ENCODE measurements at regions not wholly inside any gene's neighbourhood (a gene's known extent, or its start where the extent isn't known, plus 50 kb on each side); places are given as distances from the start of the nearest gene placed in this dataset.

DNA sequence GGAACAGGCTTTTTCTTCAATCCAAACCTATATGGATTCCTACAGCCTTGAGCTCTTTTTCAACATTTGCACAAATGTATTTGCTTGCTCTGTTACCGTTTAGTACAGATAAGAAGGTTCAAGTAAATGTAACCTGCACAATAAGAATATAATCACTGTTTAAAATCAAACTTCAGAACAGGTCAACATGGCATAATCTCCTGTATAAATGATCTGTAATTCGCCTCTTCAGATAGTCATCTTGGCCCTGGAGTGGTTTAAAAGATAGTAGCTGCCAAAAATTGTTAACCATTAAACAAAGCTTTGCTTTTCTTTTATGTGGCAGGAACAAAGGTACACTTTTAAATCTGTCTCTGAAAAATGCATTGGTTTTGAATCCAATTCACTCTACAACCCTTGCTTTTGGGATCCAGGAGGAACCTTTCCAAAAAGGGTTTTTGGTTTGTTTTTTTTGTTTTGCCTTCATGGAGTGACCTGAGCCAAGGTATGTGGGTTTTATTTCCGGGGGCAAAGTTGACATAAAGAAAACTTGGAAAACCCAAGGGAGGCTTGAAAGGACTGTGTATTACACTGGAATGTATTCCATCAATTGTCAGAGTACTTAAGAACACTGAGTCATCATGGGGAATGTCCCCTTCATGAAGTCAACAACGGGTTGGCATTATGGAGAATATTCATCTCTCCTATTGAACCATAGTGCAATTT lies 210.4 kb upstream of the HCCS start:
- no peak for DNase-seq (ENCODE audit: low read depth in 2 of 2)

DNA sequence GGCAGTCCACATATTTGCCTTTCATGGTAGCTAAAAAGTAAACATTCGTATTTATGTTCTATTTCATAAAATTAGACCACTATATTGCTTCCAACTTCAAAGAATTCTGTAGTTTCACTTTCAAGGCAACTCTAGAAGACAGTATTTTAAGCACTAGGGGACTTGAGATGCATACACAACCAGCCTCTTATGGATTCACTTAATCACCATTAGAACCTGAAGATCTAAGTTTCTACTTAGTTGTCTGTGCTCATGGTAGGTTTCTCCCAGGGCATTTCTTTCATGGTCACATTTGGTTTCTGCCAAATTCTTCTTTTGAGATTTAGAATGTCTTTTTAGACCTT lies 209.9 kb upstream of the HCCS start:
- no peak for DNase-seq (ENCODE audit: low read depth in 2 of 2)

DNA sequence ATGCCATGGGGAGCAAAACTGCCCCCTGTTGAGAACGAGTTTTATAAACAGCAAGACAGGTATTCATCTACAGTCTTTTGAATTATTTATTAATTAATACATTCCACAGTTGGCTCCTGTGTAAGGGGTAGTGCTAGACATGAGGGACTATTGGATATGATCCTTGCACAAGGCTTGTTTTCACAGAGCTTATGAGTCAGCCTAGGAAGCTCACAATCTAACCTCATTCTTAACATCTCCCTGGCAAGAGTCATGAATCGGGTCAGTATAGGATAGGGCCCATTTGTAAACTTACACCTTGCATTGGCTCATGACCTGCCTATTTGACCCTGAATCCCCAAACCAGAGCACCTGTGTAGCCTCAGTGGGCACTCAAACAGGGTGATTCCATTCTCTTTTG lies 209.1 kb upstream of the HCCS start:
- no peak for DNase-seq (ENCODE audit: low read depth in 2 of 2)

DNA sequence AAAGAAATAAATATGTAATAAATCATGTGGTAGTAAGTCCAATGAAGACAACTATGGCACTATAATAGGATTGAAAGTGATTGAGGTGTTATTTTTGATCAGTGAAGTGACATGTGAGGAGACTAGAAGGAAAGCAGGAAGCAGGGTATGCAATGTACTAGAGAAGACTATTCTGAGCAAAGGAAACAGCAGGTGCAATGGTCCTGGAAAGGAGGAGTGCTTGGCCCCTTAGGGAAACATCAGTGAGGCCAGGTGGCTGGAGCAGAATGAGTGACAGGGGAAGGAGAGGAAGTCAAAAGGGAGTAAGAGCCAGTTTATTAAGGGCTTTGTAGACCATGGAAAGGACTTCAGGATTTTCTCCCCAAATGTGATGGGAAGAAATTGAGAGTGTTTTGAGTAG lies 207.6 kb upstream of the HCCS start:
- no peak for DNase-seq (ENCODE audit: low read depth in 2 of 2)

DNA sequence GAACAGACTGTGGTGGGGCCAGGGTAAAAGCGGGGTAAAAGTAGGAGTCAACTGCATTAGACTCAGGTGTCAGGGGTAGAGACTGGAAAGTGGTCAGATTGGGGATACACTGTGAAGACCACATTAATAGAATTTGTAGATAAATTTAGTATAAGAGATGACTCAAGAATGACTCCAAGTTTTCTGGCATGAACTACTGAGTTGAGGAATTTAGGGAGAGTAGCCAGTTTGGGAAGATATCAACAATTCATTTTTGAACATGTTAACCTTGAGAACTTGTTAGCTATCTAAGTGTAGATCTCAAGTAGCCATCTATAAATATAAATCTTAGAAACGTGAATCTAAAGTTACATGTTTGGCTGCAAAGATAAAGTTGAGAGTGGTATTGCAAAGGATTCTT lies 206.9 kb upstream of the HCCS start:
- DNase-seq (ENCODE audit: low read depth in 2 of 2): no peak

DNA sequence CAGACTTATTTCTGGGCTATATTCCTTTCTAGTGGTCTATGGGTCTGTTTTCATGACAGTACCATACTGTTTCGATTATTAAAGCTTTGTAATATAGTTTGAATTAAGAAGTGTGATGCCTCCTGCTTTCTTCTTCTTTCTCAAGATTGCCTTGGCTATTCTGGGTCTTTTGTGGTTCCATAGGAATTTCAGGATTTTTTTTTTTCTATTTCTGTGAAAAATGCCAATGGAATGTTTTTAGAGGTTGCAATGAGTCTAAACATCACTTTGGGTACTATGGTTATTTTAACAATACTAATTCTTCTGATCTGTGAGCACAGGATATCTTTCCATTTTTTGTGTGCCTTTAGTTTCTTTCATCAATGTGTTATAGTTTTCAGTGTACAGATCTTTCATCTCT lies 204.3 kb upstream of the HCCS start:
- DNase-seq (ENCODE audit: low read depth in 2 of 2): no peak

DNA sequence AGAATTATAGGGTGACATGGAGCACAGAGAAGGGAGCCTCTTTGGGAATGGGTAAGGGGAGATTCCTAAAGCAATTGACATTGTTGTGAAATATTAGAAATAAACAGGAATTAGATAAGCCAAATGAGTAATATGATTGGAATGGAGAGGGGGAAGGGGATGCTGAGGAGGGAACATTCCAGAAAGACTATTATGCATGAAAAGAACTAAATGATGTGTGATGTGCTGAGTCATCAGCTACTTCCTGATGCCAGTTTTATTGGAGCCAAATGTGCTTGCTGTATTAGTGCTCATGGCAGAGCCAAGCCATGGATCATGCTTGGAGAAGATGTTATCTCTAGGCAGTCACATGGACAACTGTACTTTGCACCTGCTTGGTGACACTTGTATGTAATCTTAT lies 189.0 kb upstream of the HCCS start:
- no peak for DNase-seq (ENCODE audit: low read depth in 2 of 2)

DNA sequence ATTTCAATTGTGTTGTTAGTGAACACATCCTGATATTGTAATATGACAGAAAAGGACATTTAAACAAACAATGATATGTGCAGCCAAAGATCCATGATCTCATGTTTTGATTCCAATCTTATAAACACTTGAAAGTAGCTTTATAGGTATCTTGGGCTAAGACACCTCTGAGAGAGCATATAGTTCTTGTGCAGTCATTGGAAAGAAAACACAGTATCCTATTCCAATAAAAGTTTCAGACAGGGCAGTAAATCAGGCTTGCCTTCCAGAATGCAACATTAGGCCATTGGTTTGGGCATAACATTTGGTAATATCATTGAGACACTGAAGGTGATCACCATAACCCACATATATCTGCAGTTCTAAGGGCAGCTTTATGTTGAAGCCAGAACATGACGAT lies 188.3 kb upstream of the HCCS start:
- DNase-seq (ENCODE audit: low read depth in 2 of 2): no peak

DNA sequence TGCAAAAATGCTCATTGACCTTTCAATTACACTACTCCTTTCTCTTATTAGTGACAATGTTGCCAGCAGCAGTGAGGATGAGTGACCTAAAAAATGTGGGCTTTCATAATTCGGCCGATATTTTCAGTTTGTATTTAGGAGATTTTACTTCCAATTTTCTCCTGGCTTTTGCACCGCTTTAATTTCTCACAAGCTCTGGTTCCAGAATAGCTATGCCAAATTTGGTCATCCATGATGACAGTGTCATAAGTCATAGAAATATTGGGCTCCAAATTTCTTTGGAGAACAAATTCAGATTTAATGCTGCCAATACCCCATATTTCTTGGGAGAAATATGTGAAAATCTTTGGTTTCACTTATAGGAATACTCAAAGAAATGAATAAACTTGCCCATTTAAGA lies 187.7 kb upstream of the HCCS start:
- DNase-seq (ENCODE audit: low read depth in 2 of 2): no peak

DNA sequence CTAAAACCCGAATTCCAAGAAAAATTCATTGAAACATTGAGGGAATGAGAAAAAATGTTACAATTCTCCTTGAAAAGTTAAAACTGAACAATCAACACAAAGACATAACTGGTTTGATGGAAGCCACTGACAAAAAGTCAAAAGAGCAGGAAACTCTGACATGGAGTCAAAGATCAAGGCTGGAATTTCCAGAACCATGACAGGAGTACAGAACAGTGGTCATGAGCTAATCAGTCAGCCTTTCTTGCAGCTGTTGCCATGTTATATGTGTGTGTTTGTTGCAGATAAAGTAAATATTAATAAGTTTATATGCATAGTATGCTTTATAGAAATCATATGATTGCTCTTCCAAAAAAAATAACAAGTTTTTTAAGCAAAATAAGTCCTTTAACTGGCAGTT lies 184.7 kb upstream of the HCCS start:
- no peak for DNase-seq (ENCODE audit: low read depth in 2 of 2)

DNA sequence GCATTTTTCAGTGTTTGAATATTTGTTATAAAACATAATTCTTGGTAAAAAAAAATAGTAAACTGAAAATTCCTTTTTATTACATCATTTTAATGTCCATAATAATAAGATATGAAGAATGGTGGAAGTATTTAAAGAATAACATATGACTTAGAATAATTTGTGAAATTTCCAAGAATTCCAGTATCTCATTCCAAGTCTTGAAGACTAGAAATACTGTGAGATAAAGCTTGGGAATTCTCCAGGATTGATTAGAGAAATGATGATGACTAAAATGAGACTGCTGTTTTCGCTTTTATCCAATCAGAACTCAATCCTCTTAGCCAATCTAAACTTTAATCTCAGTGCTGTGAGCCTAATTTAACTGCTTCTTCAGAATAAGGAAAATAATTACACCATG lies 184.2 kb upstream of the HCCS start:
- DNase-seq (ENCODE audit: low read depth in 2 of 2): no peak

DNA sequence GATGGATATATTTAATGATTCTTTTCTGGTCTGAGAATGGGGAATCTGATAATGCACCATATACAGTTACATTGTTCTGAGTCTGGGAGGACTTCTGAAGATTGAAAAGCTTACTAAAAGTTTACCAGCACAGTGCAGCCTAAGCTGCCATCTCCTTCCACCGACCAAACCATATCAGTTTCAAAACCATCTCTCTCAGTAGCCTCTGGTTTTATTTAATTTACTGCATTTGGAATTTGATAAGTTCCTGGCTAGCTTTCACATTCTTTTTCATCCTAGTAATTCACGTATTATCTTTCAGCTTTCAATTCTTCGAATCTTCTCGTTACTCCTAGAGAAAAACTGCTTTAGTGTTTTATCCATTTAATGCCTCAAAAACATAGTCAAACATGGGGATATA lies 181.4 kb upstream of the HCCS start:
- no peak for DNase-seq (ENCODE audit: low read depth in 2 of 2)

DNA sequence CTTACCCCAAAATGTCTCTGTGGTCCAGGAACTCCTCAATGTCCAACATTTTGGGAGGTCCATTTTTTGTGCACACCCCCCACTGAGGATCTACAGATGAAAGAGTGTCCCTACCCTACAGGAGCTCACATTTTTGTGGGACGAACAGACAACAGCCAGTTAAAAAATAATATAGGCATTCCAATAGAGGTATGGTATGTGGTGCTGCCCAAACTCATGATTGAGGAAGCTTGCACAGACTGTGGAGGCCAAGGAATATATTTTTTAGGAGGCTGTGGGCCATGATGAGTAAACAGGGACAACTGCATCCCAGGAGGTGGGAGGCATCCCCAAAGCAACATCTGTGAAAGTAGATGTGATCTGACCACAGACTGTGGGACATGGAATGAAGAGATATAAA lies 181.0 kb upstream of the HCCS start:
- no peak for DNase-seq (ENCODE audit: low read depth in 2 of 2)

DNA sequence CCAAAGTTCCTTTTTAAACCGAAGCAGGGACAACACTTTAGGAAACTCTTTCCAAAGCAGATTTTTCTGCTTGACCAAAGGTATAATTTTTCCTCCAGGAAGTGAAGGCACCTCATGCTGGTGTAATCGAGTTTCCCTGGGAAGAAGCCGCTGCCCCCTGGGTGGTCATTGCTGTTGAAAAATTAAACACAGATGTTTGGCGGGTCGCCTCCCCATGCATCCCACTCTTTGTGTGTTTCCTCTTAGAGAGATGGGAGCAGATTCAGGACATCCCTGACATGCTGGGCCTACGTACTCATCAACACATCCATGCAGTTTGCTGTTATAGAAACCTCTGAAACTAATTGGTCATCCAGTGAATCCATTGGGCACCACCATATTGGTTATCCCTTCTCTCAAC lies 179.2 kb upstream of the HCCS start:
- DNase-seq (ENCODE audit: low read depth in 2 of 2): no peak

DNA sequence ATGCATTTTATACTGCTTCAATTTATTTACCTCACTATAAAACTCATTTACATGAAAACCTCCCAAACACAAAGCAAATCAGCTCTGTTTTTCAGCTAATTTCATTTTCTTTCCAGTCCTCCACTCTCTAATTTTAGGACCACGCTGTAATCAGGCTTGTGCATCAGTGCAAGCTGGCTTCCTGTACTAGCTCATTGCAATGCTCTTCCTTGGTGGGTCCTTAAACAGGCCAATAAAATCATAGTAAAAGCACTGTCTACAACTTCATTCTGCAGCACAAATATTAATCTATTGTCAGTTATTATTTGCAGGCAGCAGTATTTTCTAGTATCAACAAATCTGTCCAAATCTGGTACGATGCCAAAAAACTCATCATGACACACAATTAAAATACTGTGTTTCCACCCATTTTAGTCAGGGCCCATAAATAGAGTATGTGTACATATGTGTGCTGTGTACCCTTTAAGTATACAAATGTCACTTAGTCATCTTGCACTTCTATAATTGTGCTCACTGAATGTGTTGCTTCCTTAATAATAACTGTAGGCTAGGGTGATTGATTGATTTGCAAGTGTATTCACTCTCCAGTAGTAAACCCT lies 178.2 kb upstream of the HCCS start:
- DNase-seq (ENCODE audit: low read depth in 2 of 2): no peak

DNA sequence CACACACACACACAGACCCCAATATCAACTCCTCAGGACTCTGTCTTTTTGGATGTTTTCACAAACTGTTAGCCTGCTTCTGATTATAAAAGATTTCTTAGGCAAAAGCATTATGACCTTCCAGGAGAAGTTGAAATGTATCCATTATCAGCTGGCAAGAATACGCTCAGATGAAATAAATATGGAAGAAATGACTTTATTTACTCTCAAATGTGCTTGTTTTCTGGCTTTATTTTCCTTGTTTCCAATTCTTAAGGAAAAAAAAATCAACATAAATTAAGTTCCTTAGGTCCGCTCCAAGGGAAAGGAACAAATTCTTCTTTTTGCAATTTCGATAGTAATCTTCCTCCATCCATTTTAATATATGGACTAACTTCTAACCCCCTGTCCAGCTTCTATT lies 175.6 kb upstream of the HCCS start:
- DNase-seq (ENCODE audit: low read depth in 2 of 2): no peak

DNA sequence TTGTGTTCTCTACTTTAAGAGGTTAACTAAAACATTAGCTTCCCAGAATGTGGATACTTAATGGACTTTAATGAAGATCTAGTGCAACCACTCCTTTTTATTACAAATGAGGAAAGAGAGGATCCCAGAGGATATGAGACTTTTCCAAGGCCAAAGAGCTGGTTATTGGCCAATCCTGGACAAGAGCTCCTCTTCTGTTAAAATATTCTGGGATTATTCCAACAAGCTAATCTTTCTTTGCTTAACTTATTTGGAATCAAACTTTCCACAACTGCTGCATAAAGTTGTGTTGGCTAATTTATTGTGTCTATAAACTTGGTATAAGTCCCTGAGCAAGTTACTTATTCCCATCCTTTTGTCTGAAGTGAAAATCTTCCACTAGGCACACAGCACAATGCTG lies 174.2 kb upstream of the HCCS start:
- DNase-seq (ENCODE audit: low read depth in 2 of 2): no peak

DNA sequence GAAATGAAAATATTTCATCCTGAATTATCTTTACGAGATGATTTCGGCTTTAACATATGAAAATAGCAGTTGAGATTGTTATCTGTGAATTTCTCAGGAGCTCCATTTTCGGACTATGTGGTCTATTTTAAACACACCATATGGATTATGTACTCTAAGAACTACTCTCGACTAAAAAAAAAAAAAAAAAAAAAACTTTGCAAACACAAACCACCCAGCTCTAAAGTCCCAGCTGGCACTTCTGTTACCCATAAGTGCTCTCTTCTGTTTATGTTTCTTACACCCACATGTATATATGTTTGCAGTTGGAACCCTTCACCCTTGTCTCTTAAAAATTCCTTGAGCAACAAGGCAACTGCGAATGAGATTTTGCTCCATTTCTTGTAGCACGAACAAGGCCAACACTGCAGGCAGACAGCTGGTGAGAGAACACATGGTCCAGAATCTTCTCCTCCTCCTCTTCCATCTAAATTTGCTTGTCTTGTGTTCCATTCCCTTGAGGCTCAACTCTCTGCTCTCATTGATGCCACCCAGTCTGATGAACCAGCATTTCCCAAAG lies 172.7 kb upstream of the HCCS start:
- no peak for DNase-seq (ENCODE audit: low read depth in 2 of 2)

DNA sequence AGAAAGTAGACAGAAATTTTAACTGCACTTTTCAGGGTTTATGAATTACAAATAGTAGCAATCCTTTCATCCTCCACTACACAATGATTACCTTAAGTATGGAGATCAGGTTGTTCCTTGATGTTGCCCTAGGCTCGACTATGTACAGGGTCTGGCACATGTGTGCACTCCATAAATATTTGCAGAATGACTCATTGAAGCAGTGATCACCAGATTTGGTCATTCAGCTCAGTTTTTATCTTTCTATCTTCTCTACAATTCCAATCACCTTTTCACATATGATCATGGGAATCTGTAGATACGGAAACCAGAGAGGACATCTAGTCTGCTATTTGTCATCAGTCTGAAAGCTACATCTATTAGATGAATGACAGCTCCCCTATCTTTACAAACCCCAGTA lies 171.7 kb upstream of the HCCS start:
- DNase-seq (ENCODE audit: low read depth in 2 of 2): no peak

DNA sequence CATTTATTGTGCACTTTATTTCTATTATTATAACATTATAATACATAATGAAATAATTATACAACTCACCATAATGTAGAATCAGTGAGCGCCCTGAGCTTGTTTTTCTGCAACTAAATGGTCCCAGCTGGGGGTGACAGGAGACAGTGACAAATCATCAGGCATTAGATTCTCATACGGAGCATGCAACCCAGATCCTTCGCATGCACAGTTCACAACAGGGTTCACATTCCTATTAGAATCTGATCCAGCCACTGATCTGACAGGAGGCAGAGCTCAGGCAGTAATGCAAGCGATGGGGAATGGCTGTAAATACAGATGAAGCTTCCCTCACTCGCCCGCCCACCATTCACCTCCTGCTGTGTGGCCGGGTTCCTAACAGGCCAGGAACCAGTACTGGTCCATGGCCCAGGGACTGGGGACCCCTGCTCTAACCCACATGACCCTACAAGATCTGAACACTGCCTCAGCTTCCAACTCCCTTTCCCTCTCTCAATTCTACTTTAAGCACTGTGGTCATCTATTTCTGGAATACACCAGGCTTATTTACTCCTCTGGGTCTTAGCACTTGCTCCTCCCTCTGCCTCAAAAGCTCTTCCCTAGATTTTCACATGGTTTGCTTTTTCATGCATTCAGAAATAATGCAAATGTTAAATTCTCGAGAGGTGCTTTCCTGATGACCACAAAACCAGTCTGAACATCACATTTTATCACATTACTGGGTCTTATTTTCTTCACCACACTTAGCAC lies 166.8 kb upstream of the HCCS start:
- no peak for DNase-seq (ENCODE audit: low read depth in 2 of 2)

DNA sequence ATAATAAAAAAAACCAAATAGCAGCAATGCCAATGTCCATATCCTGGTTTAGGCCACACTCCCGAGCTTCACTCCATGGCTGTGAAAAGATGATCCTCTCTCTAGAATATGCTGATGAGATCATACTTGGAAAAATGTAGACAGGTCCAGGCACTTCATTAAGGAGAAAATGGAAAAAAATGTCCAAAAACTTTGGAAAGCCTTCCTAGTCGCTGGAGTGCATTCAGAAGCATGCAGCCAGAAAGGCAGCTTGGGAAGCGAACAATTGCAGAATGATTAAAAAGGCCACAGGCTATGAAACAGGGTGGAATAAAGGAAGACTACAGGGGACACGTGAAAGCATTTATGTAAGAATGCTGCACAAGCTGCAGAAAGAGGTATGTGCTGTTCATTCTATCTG lies 165.6 kb upstream of the HCCS start:
- DNase-seq (ENCODE audit: low read depth in 2 of 2): no peak

DNA sequence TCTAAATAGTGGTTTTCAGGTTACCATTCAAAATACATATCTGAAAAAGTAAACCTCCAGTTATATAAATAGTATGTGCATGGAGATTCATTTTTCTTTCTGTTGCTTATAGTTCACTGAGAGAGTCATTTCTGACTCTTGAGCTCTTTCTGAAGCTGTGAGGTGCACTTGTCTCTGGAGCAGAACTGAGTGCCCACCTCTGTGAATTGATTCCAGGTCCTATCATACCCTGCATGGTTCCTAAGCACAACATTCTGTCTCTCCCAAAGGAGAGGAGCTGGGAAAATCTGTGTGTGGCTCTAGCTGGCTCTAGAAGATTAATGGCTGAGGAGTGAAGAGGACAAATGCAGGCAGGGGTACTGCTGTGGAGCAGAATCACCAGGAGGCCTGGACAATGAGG lies 161.6 kb upstream of the HCCS start:
- no peak for DNase-seq (ENCODE audit: low read depth in 2 of 2)

DNA sequence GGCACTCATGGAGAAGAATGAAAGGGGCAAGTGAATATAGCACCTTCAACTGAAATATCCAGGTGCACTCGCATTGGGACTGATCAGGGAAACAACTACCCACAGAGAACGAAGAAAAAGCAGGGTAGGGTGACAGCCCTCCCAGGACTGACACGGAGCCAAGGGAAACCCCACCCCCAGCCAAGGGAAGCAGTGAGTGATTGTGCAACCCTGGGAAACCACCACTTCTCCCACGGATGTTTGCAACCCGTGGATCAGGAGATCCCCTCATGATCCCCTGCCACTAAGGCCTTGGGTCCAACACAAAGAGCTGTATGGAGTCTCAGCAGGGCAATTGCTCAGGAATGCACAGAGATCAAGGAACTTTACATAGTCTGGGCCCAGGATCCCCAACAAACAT lies 158.5 kb upstream of the HCCS start:
- no peak for DNase-seq (ENCODE audit: low read depth in 2 of 2)
